NCI-H748 (cell line): ENCODE measurements at regions not wholly inside any gene's neighbourhood (a gene's known extent, or its start where the extent isn't known, plus 50 kb on each side); places are given as distances from the start of the nearest gene placed in this dataset.

Experiments used
- DNase-seq: peaks from one replicate; lab custom pipeline; 2025; ENCODE audit not compliant: unreplicated experiment; lab: John Stamatoyannopoulos, UW

DNA sequence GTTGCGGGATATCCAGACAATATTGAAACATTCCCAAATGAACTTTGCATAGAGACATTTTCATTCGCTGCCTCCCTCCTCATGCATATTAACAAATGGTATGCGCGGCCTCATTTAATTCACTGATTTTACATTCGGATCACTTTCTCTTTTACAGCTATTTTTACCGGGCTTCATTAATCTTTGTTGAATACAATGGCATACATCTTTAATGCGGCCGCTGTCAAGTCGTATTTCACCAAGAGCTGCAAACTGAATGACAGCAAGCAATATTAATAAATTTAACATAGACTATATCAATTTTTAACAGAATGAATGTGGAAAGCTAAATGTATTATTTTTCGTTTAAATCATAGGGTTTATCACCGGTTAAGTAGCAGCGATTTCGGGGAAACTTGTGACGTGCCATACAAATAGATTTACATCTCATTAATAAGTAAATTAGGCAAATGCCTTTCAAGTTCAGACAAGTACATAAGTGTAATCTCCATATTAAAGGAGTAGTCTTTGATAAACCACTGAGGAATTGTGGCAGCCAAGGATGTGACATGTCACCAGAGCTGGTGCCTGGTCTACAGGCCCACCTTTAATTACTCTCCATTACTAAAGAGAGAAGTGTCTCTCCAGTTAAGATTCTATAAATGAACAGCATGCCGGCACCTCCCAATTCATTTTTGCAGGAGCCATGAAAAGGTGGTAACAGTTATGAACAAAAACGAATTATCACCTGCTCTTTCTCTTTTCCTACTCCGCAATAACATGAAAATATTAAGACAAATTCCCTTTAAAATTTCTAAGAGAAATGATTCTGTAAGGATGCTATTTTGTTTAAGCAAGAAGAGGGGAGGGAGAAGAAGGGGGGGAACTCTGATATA lies 568.9 kb upstream of the MKI67 start:
- no peak for DNase-seq

DNA sequence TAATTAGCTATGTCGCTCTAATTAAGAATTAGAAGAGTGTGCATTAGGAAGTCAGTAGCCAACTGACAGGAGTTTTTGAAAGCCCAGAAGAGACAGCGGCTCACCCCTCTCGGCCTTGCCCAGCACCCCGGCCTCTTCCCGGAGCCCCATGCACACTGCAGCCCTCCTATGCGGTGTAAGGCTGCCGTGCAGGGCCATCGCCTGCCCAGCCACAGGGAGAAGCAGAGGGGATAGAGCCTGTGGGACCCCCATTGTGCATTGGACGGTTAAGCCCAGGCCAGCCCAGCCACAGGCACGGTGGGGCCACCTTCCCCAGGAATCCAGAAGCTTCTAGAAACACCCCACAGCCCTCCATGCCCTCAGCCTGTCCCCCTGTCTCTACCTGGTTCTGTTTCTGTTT lies 569.7 kb upstream of the MKI67 start:
- DNase-seq: no peak

DNA sequence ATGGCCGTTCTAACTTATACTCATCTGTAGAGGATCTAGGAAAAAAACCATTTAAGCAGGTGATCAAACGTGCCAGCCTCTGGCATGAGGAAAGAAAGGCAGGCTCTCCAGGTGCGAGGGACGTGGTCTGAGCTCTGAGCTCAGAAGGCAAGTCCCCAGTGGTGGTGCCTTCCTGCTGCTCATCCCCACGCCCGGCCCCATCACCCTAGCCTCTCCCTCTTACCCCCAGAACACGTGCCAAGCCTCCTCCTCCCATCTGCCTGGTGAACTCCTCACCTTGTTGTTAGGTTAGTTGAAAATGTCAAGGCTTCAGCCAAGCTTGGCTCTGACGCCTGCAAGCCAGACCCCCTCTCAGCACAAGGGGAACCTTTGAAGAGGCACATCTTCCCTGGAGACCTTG lies 571.2 kb upstream of the MKI67 start:
- no peak for DNase-seq

DNA sequence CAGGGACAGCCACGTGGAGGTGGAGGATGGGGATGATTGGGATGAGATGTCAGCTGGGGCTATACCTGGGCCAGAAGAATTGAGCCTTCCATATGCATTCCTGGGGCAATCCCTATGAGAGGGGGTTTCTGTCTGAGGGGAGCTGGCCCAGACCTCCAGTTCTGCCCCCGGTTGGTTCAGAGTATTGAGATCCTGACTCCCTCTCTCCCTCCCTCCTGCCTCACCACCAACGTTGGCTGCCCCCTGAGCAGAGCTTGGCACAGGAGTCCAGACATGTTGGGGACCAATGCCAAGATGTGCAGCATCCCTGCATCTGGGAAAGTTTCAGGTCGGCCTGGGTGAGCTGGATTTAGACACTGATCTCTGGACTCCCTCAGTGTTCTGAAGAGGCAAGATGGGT lies 575.2 kb upstream of the MKI67 start:
- DNase-seq: no peak

DNA sequence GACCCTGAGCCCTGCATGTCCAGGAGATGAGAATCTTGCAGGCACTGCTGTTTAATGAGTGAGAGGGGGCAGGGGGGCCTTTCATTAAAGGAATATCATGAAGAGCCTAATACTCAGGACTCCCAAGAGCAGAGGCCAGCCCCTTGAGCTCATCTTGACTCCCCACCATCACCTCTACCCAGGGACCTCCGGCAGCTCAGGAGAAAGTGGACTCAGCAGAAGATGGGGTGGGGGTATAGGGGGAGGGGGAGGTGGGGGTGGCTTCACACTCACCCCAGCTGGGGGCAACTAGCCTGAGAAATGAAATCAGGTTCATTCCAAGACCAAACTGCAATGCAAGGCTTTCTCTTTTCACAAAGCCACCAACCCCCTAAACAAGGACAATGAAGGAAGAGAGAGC lies 575.6 kb upstream of the MKI67 start:
- DNase-seq: no peak

DNA sequence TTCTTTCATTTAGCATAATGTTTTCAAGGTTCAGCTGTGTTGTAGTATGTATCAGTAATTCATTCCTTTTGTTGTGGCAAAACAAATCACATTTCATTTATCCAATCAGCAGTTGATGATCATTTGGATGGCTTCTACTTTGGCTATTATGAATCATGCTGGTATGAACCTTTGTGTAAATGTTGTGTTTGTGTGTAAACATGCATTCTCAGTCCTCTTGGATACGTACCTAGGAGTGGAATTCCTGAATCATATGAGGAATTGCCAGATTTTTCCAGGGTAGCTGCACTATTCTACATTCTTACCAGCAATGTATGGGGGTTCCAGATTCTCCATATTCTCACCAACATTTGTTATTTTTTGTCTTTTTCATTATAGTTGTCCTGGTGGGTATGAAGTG lies 578.5 kb upstream of the MKI67 start:
- no peak for DNase-seq

DNA sequence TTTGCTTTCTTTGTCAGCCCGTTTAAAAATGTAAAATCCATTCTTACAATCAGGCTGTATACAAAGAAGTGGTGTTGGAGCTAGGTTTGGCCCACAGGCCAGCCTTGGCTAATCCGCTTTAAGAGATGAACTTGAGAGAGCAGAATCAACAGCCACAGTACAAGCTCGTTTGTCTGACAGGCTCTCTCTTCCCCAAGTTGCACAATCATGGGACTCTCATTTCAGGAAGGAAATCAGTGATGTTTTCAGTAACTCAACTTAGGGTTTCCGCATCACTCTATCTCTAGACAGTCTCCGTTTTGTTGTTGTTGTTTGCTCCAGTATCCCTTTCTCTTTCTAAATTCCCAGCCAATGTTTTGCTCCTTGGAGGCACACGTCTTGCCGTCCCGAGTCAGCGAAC lies 582.0 kb upstream of the MKI67 start:
- DNase-seq: no peak

DNA sequence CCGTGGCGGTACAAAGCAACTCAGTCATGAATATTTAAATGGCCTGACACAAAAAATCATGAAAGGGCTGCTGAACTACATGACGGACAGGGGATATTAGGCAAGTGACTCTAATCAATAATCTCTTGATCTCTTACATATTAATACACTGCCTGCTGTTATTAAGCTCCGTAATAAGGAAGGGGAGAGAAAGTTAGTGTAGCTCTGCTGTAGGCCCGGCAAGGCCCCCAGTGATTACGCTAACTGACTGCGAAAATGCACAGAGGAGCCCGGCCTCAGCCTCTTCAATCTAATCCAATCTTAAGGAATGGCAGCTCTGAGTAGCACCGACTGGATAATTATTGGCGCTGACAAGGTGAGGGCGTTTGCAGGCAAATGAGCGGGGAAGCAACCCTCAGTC lies 583.5 kb upstream of the MKI67 start:
- peak; percentile 49 for DNase-seq

DNA sequence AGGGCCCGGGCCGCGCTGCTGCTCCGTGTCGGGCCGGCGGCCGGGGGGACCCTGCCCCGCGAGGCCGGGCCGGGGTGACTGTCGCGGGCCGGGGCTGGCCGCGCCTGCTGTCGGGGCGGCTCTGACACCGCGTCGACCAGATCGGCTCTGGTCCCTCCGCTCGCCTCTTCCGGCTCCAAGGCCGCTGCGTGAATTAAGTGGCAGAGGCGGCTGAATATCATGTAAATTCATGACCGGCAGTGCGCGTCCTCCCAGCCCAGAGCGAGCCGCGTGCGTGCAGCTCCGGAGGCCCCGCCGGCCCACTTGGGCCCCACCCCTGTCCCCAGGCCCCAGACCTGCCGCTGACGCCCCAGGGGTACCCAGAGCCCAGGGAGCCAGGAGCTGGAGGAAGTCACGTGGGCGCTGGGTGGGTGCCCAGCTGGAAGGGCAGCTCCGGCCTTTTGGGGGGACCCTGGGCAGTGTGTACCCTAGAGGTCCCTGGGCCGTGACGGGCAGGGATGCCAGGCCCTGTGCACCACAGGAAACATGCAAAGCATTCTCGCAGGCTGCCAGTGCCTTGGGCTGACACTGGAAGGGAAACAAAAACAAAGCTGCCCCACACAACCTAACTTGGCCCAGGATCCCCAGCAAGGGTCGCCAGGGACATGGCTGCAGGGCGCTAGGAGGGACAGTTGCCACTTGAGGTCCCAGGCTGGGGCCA lies 584.0 kb upstream of the MKI67 start:
- no peak for DNase-seq

DNA sequence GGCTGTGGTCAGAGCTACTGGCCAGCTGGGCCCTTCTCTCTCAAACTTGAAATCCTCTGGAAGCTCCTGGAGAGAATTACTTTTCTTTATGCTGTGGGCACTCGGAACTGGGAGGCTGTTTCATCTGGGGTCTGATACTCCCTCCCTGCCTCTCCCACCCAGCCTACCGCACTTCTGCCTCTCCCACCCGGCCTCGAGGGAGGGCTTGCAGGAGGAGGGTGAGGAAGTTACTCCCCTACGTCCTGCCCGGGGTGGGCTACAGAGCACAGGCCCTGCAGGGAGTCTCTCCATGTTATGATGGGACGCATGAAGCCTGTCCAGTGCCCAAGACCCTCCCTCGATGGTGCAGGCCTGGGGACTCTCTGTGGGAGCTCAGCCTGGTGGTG lies 584.6 kb upstream of the MKI67 start:
- no peak for DNase-seq

DNA sequence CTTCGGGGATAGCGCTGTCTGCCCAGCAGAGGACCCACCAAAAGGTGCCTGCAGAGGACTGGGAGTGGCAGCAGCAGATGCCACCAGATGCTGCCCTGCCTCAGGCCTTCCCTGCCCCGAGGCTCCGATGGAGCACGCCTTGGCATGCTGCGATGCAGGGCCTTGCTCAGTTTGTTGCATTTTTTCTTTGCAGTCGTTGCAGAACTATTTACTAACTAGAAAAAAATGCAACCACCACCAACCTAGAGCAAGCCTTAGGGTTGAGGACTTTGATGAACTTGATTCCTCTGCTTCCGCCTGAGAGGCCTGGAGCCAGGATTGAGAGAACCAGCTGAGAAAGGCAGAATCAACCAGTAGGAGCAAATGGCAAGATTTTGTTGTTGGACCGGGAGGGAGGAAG lies 585.6 kb upstream of the MKI67 start:
- no peak for DNase-seq

DNA sequence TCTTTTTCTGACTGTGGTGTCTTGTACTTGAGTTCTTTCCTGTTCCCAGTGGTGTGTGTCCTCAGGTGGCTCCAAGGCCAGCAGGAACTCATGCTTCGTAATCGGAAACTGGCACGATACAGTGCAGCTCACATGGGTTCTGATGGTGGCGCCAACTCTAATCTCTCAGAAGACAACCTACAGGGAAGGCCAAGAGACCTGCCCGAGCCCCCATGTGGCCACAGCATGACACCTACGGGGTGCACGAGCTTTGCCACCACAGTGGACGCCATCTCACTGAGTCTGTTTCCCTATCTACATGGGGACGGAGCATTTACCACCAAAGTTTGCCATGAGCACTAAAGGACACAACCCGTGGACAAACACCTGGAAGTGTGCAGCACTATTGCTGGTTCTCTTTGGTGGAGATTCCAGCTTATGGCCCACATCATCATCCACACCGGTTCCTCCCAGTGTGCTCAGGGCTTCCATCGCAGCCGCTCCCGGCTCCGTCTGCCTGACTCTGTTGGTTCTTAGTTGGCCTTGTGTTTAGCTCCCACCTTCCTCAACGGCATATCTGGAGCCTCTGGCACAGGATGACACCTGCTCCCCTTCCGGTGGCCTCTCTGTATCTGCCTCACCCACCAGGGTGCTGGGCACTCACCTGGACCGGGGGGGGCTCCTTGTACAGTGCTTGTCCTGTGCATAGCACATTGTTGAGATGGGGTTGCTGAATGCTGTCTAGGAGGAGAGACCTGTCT lies 586.6 kb upstream of the MKI67 start:
- DNase-seq: no peak

DNA sequence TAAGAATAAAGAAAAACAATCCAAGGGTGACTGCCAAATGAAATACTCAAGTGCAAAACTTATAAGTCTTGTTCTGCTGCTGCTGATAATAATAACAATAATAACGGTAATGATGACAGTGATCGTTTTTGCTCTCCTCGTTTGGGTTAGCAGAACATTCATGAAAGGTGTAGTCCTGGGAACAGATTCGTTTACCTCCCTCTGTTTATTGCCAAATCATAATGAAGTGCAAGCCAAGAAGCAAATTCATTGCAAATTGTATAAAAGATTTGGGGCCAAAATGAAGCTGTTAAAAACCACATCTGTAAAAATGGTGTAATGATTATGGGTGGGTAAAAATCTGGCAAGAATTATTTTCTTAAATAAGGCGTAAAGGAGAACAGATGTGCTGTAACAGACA lies 587.2 kb upstream of the MKI67 start:
- DNase-seq: no peak

DNA sequence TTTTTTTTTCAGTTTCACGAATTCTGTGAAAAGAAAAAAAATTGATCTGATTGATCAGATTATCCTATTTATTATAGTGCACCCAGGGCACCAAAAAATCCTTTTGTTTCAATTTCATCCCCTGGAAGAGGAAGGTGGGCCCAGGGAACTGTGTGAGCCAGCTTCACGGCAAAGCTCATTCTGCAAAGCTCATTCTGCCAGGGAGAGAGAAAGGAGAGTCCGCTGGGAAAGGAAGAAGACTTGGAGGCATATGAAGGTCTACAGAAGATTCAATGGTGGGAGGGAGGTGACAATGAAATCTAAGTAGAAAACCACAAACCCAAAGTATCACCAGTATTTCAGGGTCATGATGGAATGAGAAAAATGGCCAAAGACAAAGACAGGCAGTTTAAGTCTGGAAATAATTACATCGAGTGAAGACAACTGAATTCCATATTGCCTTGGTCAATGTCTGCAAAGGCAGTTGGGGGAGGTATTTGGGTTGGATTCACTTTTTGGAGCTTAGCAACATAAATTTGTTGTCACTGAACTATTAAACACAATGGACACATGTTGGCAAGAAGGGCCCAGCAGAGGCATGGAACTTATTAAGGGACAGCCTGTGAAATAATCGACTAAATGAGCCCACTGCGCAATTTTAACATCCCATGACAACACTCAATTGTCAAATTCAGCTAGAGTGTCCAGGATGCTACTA lies 587.8 kb upstream of the MKI67 start:
- no peak for DNase-seq

DNA sequence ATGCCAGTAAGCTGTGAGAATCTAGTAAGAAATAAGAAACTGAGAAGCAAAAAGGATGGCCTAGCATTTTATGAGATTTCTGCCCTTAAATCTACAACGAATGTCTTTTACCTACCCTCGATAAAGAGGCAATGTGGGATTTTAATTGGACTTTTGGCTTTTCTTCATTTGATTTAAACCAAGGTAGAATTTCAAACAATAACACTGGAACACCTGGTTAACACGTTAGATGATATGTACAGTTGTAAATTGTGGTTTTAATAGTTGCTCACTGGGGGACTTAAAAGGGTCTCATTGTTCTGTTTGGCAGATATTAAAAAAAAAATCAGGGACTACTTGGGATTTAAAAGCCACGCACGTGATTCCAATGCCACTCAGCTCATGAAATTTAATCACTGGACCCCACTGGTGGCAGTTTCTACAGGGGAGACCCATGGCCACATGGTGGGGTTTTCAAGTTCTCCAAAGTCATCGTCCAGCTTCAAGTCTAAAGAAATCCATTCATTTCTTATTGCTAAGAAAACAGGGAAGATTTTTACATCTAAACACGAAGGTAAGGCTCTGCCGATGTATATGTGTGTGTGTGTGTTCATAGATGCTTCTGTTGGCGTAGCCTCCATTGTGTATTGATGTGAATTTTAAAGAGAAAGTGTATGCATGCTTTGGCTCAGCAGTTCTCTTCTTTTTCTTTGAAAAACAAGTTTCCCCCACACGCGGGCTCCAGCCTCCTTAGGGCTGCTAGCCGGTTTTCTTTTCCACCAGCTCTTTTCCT lies 588.6 kb upstream of the MKI67 start:
- no peak for DNase-seq

DNA sequence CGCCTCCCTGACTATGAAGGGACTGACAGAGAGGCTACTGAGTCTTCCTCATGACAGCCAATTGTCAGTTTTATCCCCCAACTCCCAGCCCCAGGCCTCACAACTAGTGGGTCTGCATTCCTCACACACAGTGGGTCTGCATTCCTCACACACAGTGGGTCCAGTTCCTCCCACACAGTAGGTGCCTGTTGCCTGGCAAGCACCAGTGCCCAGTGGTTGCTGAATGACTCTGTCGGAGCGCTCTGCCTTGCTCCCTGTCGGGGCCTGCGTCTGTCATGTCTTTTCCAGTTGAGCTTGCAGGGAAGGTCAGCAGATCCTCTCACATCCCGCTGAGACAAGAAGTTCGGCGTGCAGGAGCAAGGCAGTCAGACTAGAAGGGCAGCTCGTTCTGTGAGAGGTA lies 590.0 kb upstream of the MKI67 start:
- no peak for DNase-seq

DNA sequence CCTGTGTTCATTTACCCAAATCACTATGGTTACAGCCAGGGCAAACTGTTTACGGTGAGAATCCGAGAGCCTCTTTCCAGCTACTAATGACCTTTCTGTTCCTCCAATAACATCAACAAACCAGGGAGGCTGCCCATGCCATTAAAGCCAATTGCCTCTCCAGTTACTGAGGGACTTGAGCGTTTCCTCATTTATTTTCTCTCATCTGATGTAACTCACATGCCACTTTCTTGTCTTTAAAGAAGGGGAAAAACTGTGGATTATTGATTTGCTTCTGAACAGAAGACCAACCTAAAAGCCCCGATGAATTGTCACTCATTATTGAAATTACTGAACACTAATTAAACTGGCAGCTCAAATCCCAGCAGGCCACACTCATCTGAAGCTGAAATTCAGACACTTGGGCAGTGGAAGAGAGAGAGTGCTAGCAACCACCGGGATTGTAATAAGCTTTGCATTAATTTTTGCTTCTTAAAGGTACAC lies 595.8 kb upstream of the MKI67 start:
- DNase-seq: peak; percentile 90

DNA sequence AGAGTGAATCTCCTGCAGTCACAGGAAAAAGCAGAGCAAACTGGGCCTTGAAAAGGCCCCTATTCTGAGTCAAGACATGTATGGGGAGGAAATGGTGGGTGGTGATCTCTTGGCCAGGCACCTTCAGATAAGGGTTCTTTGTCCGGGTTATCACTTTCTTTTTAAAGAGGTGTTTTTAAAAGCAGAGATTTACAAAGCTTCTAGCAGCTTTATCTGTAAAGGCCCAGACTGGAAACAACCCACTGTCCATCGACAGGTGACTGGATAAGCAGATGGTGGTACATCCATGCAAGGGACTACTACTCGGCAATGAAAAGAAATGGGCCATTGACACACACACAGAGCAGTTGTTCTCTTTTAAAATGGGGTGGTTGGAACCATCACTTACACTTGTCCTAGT lies 596.7 kb upstream of the MKI67 start:
- DNase-seq: no peak

DNA sequence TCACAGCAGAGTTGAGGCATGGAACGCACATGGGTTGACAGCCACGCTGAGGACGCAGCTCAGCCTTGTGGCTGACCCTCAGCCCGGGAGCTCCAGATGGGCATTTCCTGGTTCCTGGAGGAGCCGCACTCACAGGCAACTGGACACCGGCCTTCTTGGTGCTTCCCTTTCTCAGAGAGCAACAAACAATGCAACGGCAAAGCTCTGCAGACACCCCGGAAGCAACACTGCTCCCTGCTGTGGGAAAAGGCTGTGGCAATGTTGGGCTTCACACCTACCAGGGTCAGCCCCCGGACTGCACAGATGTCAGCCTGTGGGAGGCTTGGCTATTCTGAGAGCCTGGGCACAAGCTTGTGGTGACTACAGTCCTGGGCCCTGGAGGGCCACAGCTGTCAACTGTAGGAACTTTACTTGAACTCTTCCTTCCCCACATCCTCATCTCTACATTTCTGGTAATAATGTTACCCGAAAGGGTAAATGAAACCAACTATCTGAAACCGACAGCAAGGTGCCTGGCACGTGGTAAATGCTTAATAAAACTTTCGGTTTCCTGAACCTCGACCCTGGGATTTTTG lies 597.5 kb upstream of the MKI67 start:
- DNase-seq: no peak

DNA sequence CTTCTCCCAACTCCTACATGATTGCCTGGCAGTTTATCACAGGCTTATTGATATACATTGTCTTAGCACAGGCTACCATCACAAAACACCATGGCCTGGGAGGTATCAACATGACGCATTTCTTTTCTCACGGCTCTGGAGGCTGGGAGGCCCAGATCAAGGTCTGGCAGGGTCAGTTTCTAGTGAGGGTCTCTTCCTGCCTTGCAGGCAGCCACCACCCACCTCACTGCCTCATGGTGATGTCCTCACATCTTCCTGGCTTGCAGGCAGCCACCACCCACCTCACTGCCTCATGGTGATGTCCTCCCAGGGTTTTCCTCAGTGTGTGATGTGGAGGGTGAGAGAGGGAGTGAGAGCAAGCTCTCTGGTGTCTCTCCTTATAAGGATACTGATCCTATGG lies 599.3 kb upstream of the MKI67 start:
- no peak for DNase-seq
